HCT116 (cell line): ENCODE measurements at regions not wholly inside any gene's neighbourhood (a gene's known extent, or its start where the extent isn't known, plus 50 kb on each side); places are given as distances from the start of the nearest gene placed in this dataset.
A peak's percentile ranks its signal among the peaks of the same experiment; 100 is the strongest.

Source experiments
- ATAC-seq: fragments of 200-7000 bp; cut with Tn5 transposase; 2 replicates; pipeline ENCODE4 v1.9.1; 2020; ENCODE audit warnings: mild to moderate bottlenecking, moderate library complexity
- BruUV-seq: library from RNA; stranded (reverse); fragments of 400-500 nt; replicated peaks from 2 replicates; lab custom pipeline; 2021; lab: Mats Ljungman, UMichigan
- CTCF ChIA-PET: fragments of 300-600 bp; sonication (Branson Sonifier 250); formaldehyde crosslinking; loops from one replicate; lab custom pipeline; 2021; ENCODE audit warnings: antibody characterized with exemption; lab: Charles Lee
- POLR2A ChIA-PET: fragments of 300-600, 350-600 bp; sonication (Branson Sonifier 250); formaldehyde crosslinking; loops from one replicate; lab custom pipeline; 2021; ENCODE audit warnings: antibody characterized with exemption; lab: Charles Lee
- RAD21 ChIA-PET, 2 experiments: fragments of 300-600 bp; sonication (Branson Sonifier 250); formaldehyde crosslinking; loops; one replicate each; lab custom pipeline; 2023; ENCODE audit warnings: low total read pairs in 2 of 2; ENCODE audit not compliant: uncharacterized antibody in 2 of 2, unreplicated experiment in 2 of 2, low non-redundant PET in 1 of 2; lab: Charles Lee
- DNase-seq: peaks from one replicate; pipeline ENCODE4 v3.0.0-alpha.2; 2010; ENCODE audit warnings: low read depth, low spot score
- H2AFZ ChIP-seq: fragments of 200-600 bp; shearing (Covaris generic), sonication (generic); 2 replicates; pipeline ENCODE4 v1.6.1; 2017; ENCODE audit warnings: low read depth, mixed run types, mixed read lengths, antibody characterized with exemption, low read length; ENCODE audit not compliant: poor library complexity, severe bottlenecking
- H3K27ac ChIP-seq: 2 replicates; pipeline ENCODE4 v1.5.1; 2012; ENCODE audit warnings: low read depth, low read length
- H3K27me3 ChIP-seq: fragments of 200-600 bp; sonication (generic); 2 replicates; pipeline ENCODE4 v1.6.1; 2016; ENCODE audit warnings: mixed run types, low read length, mixed read lengths; ENCODE audit not compliant: insufficient read depth
- H3K36me3 ChIP-seq, 2 experiments: fragments of 200-500 bp in 1 of 2; fragments of 200-600 bp in 1 of 2; sonication (Bioruptor generic) in 1 of 2; sonication (generic) in 1 of 2; 2 replicates each; pipeline versions ENCODE4 v1.5.1 to v1.6.1; 2014 to 2016; ENCODE audit warnings: low read length in 2 of 2, inconsistent platforms in 1 of 2, mixed read lengths in 1 of 2, mixed run types in 1 of 2; ENCODE audit not compliant: insufficient read depth in 2 of 2, control insufficient read depth in 1 of 2
- H3K4me1 ChIP-seq, 2 experiments: fragments of 200-600 bp in 1 of 2; sonication (generic) in 1 of 2; 2 replicates each; pipeline versions ENCODE4 v1.5.1 to v1.6.1; 2012 to 2017; ENCODE audit warnings: low read length in 2 of 2, inconsistent platforms in 1 of 2, mild to moderate bottlenecking in 1 of 2, mixed read lengths in 1 of 2, mixed run types in 1 of 2, moderate library complexity in 1 of 2; ENCODE audit not compliant: insufficient read depth in 2 of 2, control insufficient read depth in 1 of 2
- H3K4me2 ChIP-seq: fragments of 200-600 bp; sonication (generic); 2 replicates; pipeline ENCODE4 v1.6.1; 2017; ENCODE audit warnings: mixed run types, low read length, mixed read lengths
- H3K4me3 ChIP-seq, 2 experiments: fragments of 200-600 bp in 1 of 2; sonication (generic) in 1 of 2; replicated peaks in 1 of 2; 2 replicates each; pipeline ENCODE4 v1.5.1; 2011 to 2016; ENCODE audit warnings: low read length in 2 of 2, control low read depth in 1 of 2, low read depth in 1 of 2, mild to moderate bottlenecking in 1 of 2, mixed read lengths in 1 of 2, mixed run types in 1 of 2
- H3K79me2 ChIP-seq: fragments of 200-600 bp; sonication (generic); 2 replicates; pipeline ENCODE4 v1.6.1; 2017; ENCODE audit warnings: mild to moderate bottlenecking, mixed run types, low read length, moderate library complexity, mixed read lengths; ENCODE audit not compliant: insufficient read depth
- H3K9ac ChIP-seq: fragments of 200-600 bp; sonication (generic); 2 replicates; pipeline ENCODE4 v1.6.1; 2016; ENCODE audit warnings: low read length, mixed read lengths
- H3K9me2 ChIP-seq: fragments of 200-600 bp; sonication (generic), shearing (Covaris generic); 2 replicates; pipeline ENCODE4 v1.6.1; 2017; ENCODE audit warnings: mixed run types, mild to moderate bottlenecking, moderate library complexity; ENCODE audit not compliant: insufficient read depth
- H3K9me3 ChIP-seq, 2 experiments: fragments of 200-500 bp in 1 of 2; fragments of 200-600 bp in 1 of 2; sonication (Bioruptor generic) in 1 of 2; sonication (generic) in 1 of 2; 2 replicates each; pipeline ENCODE4 v1.6.1; 2014 to 2017; ENCODE audit warnings: low read length in 2 of 2, mixed read lengths in 2 of 2, inconsistent platforms in 1 of 2, low read depth in 1 of 2, mild to moderate bottlenecking in 1 of 2, mixed run types in 1 of 2, moderate library complexity in 1 of 2; ENCODE audit not compliant: control insufficient read depth in 1 of 2, insufficient read depth in 1 of 2
- H4K20me1 ChIP-seq: fragments of 200-600 bp; sonication (generic), shearing (Covaris generic); 2 replicates; pipeline ENCODE4 v1.6.1; 2017; ENCODE audit warnings: mixed run types, mild to moderate bottlenecking, moderate library complexity; ENCODE audit not compliant: insufficient read depth
- CBX3 ChIP-seq: IDR thresholded peaks from 2 replicates; pipeline ENCODE4 v1.6.1; 2012; ENCODE audit warnings: low read depth
- CEBPB ChIP-seq: IDR thresholded peaks from 2 replicates; pipeline ENCODE4 v1.6.1; 2012; ENCODE audit warnings: low read depth
- EGR1 ChIP-seq: IDR thresholded peaks from 2 replicates; pipeline ENCODE4 v1.6.1; 2012; ENCODE audit warnings: low read depth
- POLR2AphosphoS5 ChIP-seq: IDR thresholded peaks from 2 replicates; pipeline ENCODE4 v1.6.1; 2011; ENCODE audit warnings: mild to moderate bottlenecking, low read depth, low read length, moderate library complexity
- SP1 ChIP-seq: IDR thresholded peaks from 2 replicates; pipeline ENCODE4 v1.6.1; 2012; ENCODE audit warnings: low read depth
- TCF7L2 ChIP-seq: IDR thresholded peaks from 2 replicates; pipeline ENCODE4 v1.7.0; 2011; ENCODE audit warnings: borderline replicate concordance, inconsistent platforms; ENCODE audit not compliant: insufficient read depth, insufficient read length; ENCODE audit errors: extremely low read depth
- intact Hi-C: fragments of 100-400 bp; cut with micrococcal nuclease; formaldehyde crosslinking; loops from 2 replicates; pipeline ENCODE4 v1.10.0; 2022

- peak; percentile 59; the same call in 1 of the 2 replicates for TF ChIP-seq CEBPB
- no peak for TF ChIP-seq EGR1
- TF ChIP-seq, all 23 proteins: peak for 1
- Histone ChIP-seq H3K9me2 (no peaks in the 10 kb centered on the region), H3K27ac (no peak overlapping the region), H3K36me3 (no peaks in the 10 kb centered on the region), H3K4me1 (peaks cover 0 to 9% of the 10 kb centered on the region in 2 experiments; a peak in 2 of 4 replicates), H3K79me2 (no peaks in the 10 kb centered on the region), H3K9me3 (no peaks in the 10 kb centered on the region), H4K20me1 (no peaks in the 10 kb centered on the region), H3K4me3 (no peak overlapping the region), H3K4me2 (no peak overlapping the region), H2AFZ (no peak overlapping the region), H3K27me3 (no peaks in the 10 kb centered on the region), H3K9ac (no peak overlapping the region)
- POLR2A ChIA-PET, result interaction anchor here (1.2 to 1.9 kb wide), 2 partner anchors 12 to 15 kb away, joined by 4 to 5 read pairs; no protein-coding TSS in a partner anchor
- no peak for DNase-seq
- RAD21 ChIA-PET, result interaction anchor here in 1 of 2 experiments (0.7 kb wide), 1 partner anchor 497 kb away, joined by 3 read pairs; no protein-coding TSS in a partner anchor
- CTCF ChIA-PET, result interaction anchor here (0.7 to 1.2 kb wide), 2 partner anchors 22 to 167 kb away, joined by 3 read pairs; no protein-coding TSS in a partner anchor
- intact Hi-C loops, result no loop called here
- no TSS peak for BruUV-seq
- no peak for ATAC-seq
Measured at GRCh38 chr1:212498283-212499040, 65.7 kb downstream of the NENF start.

DNA sequence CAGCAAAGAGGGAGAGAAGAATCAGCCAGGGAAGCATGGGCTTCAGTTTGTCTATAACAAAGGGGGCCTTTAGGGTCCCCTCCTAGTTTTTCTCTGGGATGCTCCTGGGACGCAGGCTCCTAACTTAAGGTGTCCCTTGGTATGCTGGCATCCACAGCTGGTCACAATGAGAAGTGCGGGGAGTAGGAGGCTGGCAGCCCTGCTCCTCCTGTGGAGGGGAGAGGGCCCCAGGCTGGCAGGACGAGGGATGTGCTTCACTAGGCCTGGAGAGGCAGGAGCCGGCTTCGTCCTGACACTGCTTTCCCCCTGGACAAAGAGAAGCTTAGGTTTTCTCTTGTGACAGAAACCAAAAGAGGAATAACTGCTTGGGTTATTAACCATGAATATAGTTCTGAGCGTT lies 67.6 kb downstream of the NENF start:
- intact Hi-C loops, result no loop called here
- Histone ChIP-seq H4K20me1 (no peaks in the 10 kb centered on the region), H3K4me1 (peaks cover 0 to 9% of the 10 kb centered on the region in 2 experiments; a peak in 2 of 4 replicates), H3K4me2 (no peak overlapping the region)
- CTCF ChIA-PET, result no interaction called here
- TF ChIP-seq POLR2AphosphoS5 (no peak), TCF7L2 (no peak), CBX3 (no peak), SP1 (no peak)
- TF ChIP-seq, all 23 proteins: peak for 0
- Histone ChIP-seq H3K27me3 (no peaks in the 10 kb centered on the region), H3K36me3 (no peaks in the 10 kb centered on the region), H3K79me2 (no peaks in the 10 kb centered on the region), H3K9me3 (no peaks in the 10 kb centered on the region), H3K4me3 (no peak overlapping the region), H3K9ac (no peak overlapping the region), H2AFZ (no peak overlapping the region), H3K9me2 (no peaks in the 10 kb centered on the region), H3K27ac (no peak overlapping the region)
- BruUV-seq, result no TSS peak
- RAD21 ChIA-PET, result no interaction called here
- ATAC-seq (no peak), DNase-seq (no peak)
- POLR2A ChIA-PET, result no interaction called here
